ENCODE measurements at regions not wholly inside any gene's neighbourhood (a gene's known extent, or its start where the extent isn't known, plus 50 kb on each side); places are given as distances from the start of the nearest gene placed in this dataset.
A peak's percentile ranks its signal among the peaks of the same experiment; 100 is the strongest.
"Not testable (repeated sequence)": the region's sequence is repeated elsewhere in the genome, so short reads cannot be mapped to it uniquely, and the experiment has no call there.

- DNase-seq (no peak), ATAC-seq (no peak)
- Histone ChIP-seq H3K27me3 (no peaks in the 10 kb centered on the region), H3K4me3 (no peak overlapping the region), H3K36me3 (no peaks in the 10 kb centered on the region), H3K27ac (no peak overlapping the region), H3K4me1 (no peaks in the 10 kb centered on the region), H3K9me3 (peaks cover 0 to 91% (median 18%) of the 10 kb centered on the region in 11 donors)
- WGBS, 2 donors, result 45 to 88% methylated on average over 1 of the region's 1 CpG
- intact Hi-C loops (cut with DNase I), result loop anchor here in 2 of 10 donors (10.0 kb wide), 2 partner anchors 95 to 105 kb away; partner anchors contain the start of gene ZNF680 (in 1 of the 2)
- TF ChIP-seq CTCF (IDR thresholded peaks at IDR 0.05), result no peak
These were observed 93.2 kb downstream of the ZNF680 start for GRCh38 chr7:64469673-64470072.

GRCh38 chr7:64465551-64465950 lies 97.3 kb downstream of the ZNF680 start:
- TF ChIP-seq CTCF (IDR thresholded peaks at IDR 0.05), result no peak
- Histone ChIP-seq H3K27me3 (no peaks in the 10 kb centered on the region), H3K4me3 (no peak overlapping the region), H3K9me3 (peaks cover 0 to 68% (median 18%) of the 10 kb centered on the region in 11 donors), H3K27ac (no peak overlapping the region), H3K4me1 (no peaks in the 10 kb centered on the region), H3K36me3 (no peaks in the 10 kb centered on the region)
- ATAC-seq (no peak), DNase-seq (no peak)
- intact Hi-C loops (cut with DNase I), result loop anchor here in 2 of 10 donors (10.0 kb wide), 2 partner anchors 99 to 109 kb away; partner anchors contain the start of gene ZNF680 (in 1 of the 2)
- 91 to 92% methylated on average over 1 of the region's 1 CpG for WGBS, 2 donors

DNA sequence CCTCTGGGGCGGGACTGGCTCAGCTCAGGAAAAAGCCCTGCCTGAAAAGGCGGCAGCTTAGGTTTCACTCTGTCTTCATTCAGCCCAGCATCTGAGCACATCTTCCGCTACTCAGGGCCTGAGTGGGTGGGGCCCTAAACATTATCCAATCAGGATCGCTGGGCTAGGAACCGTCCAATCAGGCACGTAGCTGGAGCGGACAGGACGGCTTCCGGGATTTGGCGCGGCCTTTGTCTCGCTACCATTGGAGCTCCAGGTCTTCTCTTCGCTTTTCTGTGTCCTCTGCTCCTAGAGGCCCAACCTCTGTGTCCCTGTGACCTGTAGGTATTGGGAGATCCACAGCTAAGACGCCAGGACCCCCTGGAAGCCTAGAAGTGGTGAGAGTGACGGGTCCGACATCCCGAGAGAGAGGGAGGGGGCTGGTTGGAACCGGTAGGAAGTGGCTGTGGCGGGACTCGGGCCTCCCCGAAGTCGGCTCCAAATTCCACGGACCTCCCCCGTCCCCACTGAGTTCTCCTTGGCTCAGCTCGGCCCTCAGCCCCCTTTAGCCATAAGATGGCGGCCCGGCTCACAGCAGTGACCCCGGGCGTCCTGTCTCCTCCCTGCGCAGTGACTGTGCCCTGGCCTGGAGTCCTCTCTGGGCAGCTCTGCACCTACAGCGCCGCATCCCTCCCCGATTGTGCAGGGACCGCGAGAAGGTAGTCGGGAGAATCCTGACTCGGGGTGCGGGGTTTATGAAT lies 99.1 kb downstream of the ZNF680 start:
- H3K27ac ChIP-seq, result peak overlapping the region in 4 of 10 donors; percentile 19 to 51 (median 32)
- peaks cover 0 to 63% (median 4%) of the 10 kb centered on the region in 11 donors for H3K9me3 ChIP-seq
- DNase-seq (peak; percentile 74 to 85), ATAC-seq (peak; percentile 97 to 100 (median 100))
- intact Hi-C loops (cut with DNase I), result loop anchor here in 2 of 10 donors (10.0 kb wide), 2 partner anchors 101 to 111 kb away; partner anchors contain the start of gene ZNF680 (in 1 of the 2)
- no peaks in the 10 kb centered on the region for H3K36me3 ChIP-seq
- H3K4me1 ChIP-seq, result no peaks in the 10 kb centered on the region
- no peaks in the 10 kb centered on the region for H3K27me3 ChIP-seq
- no peak for TF ChIP-seq CTCF (IDR thresholded peaks at IDR 0.05)
- 14 to 25% methylated on average over 38 of the region's 38 CpGs for WGBS, 2 donors
- H3K4me3 ChIP-seq, result peak overlapping the region; percentile 39 to 71 (median 56)

- H3K27ac ChIP-seq, ATAC-seq, H3K27me3 ChIP-seq, H3K4me3 ChIP-seq, H3K4me1 ChIP-seq, DNase-seq, H3K36me3 ChIP-seq: not testable (repeated sequence)
- peaks cover 0 to 30% (median 0%) of the 10 kb centered on the region in 11 donors for H3K9me3 ChIP-seq
- intact Hi-C loops (cut with DNase I), result loop anchor here in 2 of 10 donors (10.0 kb wide), 2 partner anchors 105 to 115 kb away; partner anchors contain the start of gene ZNF680 (in 1 of the 2)
- 76 to 80% methylated on average over 5 of the region's 5 CpGs for WGBS, 2 donors
These were observed 103.0 kb downstream of the ZNF680 start for GRCh38 chr7:64459858-64460257.

DNA sequence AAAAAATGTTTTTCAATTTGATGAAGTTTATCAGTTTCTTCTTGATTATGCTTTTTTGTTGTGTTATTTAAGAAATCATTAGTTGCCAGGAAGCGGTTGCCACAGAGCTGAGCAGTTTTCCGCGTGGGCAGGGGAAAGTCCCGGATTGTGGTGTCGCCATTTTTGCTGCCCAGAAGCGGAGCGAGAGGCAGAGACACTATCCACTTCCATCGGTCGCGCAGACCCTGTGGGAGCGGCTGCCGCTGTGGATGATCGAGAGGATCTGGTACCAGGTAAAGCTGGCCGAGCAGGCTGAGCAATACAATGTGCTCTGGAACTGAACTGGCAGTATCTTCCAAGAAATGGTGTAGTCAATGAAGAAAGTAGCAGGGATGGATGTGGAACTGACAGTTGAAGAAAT lies 119.8 kb downstream of the ZNF736 start:
- Histone ChIP-seq H3K9me3 (peaks cover 0 to 35% (median 0%) of the 10 kb centered on the region in 11 donors), H3K27ac (no peak overlapping the region), H3K36me3 (no peaks in the 10 kb centered on the region), H3K4me3 (no peak overlapping the region), H3K4me1 (no peaks in the 10 kb centered on the region), H3K27me3 (no peaks in the 10 kb centered on the region)
- no peak for TF ChIP-seq CTCF (IDR thresholded peaks at IDR 0.05)
- intact Hi-C loops (cut with DNase I), result no loop called here
- ATAC-seq, result no peak
- 83 to 89% methylated on average over 14 of the region's 14 CpGs for WGBS, 2 donors
- DNase-seq, result no peak

Measured in heart right ventricle (tissue), 16 donors.